AG09309 (cell line): ENCODE measurements at regions not wholly inside any gene's neighbourhood (a gene's known extent, or its start where the extent isn't known, plus 50 kb on each side); places are given as distances from the start of the nearest gene placed in this dataset.

ENCODE experiments used
- DNase-seq: peaks from one replicate; pipeline ENCODE4 v3.0.0-alpha.2; 2010; ENCODE audit warnings: low read depth
- H3K4me3 ChIP-seq: 2 replicates; pipeline ENCODE4 v1.5.1; 2011; ENCODE audit warnings: mild to moderate bottlenecking, low read depth, low read length, moderate library complexity; ENCODE audit not compliant: control insufficient read depth
- TF ChIP-seq, protein P1 (sequence below): IDR thresholded peaks from 2 replicates; pipeline ENCODE4 v1.5.1; 2011; ENCODE audit warnings: mild to moderate bottlenecking, low read depth, low read length, inconsistent platforms; ENCODE audit not compliant: insufficient read depth, control insufficient read depth; ENCODE audit errors: missing control alignments

DNA sequence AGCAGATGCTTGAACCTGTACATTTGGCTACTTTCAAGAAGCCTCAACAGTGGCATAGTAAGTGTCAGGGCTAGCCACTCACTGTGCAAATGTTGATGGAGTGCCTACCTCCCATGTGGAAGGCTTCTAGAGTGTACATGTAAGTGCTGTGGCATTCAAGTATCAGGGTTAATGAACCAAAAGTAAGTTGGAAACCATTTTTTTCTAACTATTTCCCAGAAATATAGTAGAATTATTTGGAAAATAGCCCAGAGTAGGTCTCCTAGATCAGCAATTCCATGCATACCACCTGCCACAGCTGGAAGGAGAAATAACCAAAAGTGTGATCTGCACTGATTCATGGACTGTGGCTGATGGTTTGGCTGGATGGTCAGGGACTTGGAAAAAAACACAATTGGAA lies 53.3 kb downstream of the FOXD1 start:
- DNase-seq: no peak
- TF ChIP-seq, protein P1, sequence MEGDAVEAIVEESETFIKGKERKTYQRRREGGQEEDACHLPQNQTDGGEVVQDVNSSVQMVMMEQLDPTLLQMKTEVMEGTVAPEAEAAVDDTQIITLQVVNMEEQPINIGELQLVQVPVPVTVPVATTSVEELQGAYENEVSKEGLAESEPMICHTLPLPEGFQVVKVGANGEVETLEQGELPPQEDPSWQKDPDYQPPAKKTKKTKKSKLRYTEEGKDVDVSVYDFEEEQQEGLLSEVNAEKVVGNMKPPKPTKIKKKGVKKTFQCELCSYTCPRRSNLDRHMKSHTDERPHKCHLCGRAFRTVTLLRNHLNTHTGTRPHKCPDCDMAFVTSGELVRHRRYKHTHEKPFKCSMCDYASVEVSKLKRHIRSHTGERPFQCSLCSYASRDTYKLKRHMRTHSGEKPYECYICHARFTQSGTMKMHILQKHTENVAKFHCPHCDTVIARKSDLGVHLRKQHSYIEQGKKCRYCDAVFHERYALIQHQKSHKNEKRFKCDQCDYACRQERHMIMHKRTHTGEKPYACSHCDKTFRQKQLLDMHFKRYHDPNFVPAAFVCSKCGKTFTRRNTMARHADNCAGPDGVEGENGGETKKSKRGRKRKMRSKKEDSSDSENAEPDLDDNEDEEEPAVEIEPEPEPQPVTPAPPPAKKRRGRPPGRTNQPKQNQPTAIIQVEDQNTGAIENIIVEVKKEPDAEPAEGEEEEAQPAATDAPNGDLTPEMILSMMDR: no peak
- no peak overlapping the region for H3K4me3 ChIP-seq

DNA sequence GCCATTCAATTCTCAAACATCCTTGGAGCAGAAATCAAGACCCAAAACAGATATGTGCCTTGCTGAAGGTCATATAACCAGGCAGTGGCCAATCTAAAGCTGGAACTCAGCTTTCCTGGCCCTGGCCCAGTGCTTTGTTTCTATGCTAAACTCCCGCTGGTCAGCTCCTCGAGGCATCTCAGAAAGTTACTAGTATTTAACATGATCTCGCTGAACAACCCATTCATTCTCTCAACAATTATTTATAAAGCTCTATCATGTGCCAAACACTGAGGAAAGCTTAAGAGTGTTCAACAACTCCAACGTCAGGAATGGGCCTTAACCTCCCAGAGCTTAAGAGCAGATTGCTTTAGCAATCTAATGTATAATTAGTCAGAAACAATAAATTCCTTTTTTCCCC lies 54.0 kb downstream of the FOXD1 start:
- no peak overlapping the region for H3K4me3 ChIP-seq
- no peak for DNase-seq
- TF ChIP-seq, protein P1: no peak

DNA sequence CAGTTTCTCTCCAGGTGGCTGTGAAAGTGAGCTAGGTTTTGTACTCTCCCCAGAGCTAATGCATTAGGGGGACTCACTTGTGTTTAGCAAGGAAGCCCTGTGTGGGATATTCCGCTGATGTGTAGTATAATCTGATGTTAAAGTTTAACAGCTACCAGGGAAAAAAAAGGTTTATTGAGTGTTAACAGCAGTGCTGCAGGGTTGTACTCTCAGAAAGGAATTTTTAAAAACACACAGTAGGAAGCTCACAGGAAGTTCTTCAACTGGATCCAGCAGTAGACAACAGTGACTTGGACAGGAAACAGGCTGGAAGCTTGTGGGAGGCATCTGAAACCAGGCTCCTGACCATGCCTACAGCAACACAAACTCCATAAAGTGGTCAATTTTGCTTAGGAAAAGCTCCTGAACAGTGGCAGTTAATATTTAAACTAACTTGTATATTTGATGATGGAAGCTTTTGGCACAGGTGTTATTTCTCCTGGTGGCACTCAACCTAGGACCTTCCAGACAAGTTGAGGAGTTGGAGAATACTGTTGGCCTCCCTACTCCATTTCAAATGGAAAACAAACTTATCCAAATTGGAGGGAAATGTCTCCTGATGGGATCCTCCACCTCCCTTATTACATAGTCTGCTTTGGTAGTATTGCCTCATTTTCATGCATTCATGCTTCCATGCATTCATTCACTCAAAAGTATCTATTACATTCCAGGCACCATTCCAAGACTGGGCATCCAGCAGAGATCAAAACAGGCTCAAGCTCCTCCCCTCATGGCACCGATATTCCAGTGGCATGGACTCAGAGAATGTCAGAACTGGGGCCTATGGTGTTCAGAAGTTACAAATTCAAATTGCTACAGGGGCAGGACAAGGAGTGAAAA lies 54.7 kb downstream of the FOXD1 start:
- DNase-seq: no peak
- no peak overlapping the region for H3K4me3 ChIP-seq
- TF ChIP-seq, protein P1: no peak

DNA sequence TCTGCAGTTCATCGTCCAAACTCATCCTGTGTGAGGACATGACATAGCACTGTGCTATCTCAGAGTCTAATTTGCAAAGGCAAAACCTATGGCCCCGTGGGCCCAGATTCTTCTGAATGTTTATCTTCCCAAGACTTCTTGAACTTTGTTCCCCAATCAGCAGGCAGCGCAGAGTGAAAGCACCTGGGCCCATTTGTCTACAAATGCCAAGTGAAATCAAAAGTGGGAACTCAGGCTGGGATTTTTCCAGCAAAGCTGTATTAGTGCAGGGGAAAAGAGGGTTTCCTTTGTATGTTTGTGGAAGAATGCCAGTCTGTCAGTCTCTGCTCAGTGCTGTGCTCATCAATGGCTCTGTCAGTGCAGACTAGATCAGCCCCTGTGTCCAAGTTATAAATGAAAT lies 55.8 kb downstream of the FOXD1 start:
- DNase-seq: no peak

DNA sequence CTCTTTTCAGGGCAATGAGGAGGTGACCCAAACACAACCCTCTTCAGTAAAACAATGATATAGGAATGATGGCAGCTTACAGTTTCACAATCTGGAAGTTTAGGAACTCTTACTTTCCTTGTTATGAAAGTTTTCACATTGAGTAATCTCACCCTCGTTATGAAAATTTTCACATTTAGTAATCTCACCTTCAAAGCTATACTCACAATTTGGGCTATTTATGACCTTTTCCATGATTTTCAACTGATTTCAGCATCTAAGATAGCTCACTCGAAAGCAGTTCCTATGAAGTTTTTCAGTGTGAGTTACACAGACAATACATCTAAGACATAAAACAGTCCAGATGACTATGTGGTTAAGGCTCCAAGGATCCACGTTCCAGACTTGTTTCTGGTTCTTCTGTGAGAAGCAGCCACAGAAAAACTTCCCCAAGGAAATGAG lies 57.1 kb downstream of the FOXD1 start:
- peak; percentile 67 for DNase-seq
- TF ChIP-seq, protein P1: no peak
- no peak overlapping the region for H3K4me3 ChIP-seq

More for the DNA sequence above, 55.8 kb downstream of the FOXD1 start:
- H3K4me3 ChIP-seq: no peak overlapping the region
- TF ChIP-seq, protein P1: no peak

DNA sequence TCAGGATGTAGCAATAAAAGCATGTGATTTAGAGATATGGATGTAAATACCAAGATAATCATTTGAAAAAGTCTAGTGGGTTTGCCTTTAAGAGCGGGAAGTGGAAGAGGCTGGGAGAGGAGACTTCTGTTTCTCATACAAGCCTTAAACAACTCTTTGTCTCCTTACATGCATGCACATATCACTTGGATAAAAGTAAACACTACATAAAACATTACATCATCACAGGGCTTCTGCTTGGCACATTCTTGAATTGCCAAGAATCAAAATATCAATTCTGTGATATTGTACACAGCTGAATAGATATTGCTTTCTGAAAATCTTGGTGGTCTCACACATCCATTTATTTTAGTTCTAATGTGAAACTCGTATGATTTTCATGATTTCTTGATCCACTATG lies 57.6 kb downstream of the FOXD1 start:
- no peak for DNase-seq
- TF ChIP-seq, protein P1: no peak
- no peak overlapping the region for H3K4me3 ChIP-seq
